Calu3 (cell line): ENCODE measurements at regions not wholly inside any gene's neighbourhood (a gene's known extent, or its start where the extent isn't known, plus 50 kb on each side); places are given as distances from the start of the nearest gene placed in this dataset.

Source experiments
- BruUV-seq: library from RNA; stranded (reverse); fragments of 400-500 nt; replicated peaks from 2 replicates; lab custom pipeline; 2021; lab: Mats Ljungman, UMichigan
- CTCF ChIA-PET: fragments of 300-600 bp; sonication (Branson Sonifier 250); formaldehyde crosslinking; loops from one replicate; lab custom pipeline; 2022; ENCODE audit warnings: antibody characterized with exemption; lab: Charles Lee
- DNase-seq: peaks from one replicate; pipeline ENCODE4 v3.0.0; 2022
- H3K27ac Mint-ChIP-seq: one replicate; pipeline ENCODE4 v1.8.0; 2022; ENCODE audit warnings: mixed read lengths; ENCODE audit not compliant: unreplicated experiment
- H3K27me3 Mint-ChIP-seq: one replicate; pipeline ENCODE4 v1.8.0; 2022; ENCODE audit warnings: mixed read lengths; ENCODE audit not compliant: unreplicated experiment
- H3K36me3 Mint-ChIP-seq: one replicate; pipeline ENCODE4 v1.8.0; 2022; ENCODE audit warnings: mild to moderate bottlenecking, moderate library complexity, mixed read lengths; ENCODE audit not compliant: insufficient read depth, unreplicated experiment
- H3K4me1 Mint-ChIP-seq: one replicate; pipeline ENCODE4 v1.8.0; 2022; ENCODE audit warnings: mild to moderate bottlenecking, low read depth, mixed read lengths; ENCODE audit not compliant: unreplicated experiment
- H3K4me3 Mint-ChIP-seq: one replicate; pipeline ENCODE4 v1.8.0; 2022; ENCODE audit warnings: mild to moderate bottlenecking, low read depth, moderate library complexity, mixed read lengths; ENCODE audit not compliant: unreplicated experiment
- H3K9me3 Mint-ChIP-seq: one replicate; pipeline ENCODE4 v1.8.0; 2022; ENCODE audit warnings: low read depth, mixed read lengths; ENCODE audit not compliant: unreplicated experiment
- intact Hi-C: fragments of 100-400 bp; cut with micrococcal nuclease; formaldehyde crosslinking; loops from one replicate; pipeline ENCODE4 v1.10.0; 2022; ENCODE audit not compliant: unreplicated experiment
- TF ChIP-seq, protein P1 (sequence below): fragments of 200-600 bp; IDR thresholded peaks from one replicate; pipeline ENCODE4 v1.8.0; 2022; ENCODE audit warnings: antibody characterized with exemption; ENCODE audit not compliant: unreplicated experiment

DNA sequence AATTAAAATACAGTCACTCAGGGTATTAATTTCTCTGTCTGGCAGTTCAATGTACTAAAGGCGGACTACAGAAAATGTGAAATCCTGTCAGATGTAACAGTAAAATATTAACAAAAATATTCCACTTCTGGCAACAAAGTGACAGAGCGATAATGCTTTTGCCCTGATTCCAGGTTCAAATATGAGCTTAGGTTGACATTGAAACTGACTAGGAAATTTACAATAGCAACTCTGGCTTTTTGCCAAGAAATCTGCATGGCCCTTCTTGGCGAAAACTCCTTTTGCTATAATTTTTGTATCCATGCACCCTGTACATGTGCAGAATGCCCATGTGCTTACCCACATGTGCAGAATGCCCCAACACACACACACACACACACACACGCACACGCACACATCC is 552.2 kb downstream of the MDFIC start:
- Mint-ChIP-seq H3K9me3 (no peaks in the 10 kb centered on the region), H3K36me3 (peaks cover 4% of the 10 kb centered on the region), H3K27me3 (no peaks in the 10 kb centered on the region), H3K4me3 (no peak overlapping the region), H3K27ac (no peak overlapping the region), H3K4me1 (no peaks in the 10 kb centered on the region)
- TF ChIP-seq, protein P1, sequence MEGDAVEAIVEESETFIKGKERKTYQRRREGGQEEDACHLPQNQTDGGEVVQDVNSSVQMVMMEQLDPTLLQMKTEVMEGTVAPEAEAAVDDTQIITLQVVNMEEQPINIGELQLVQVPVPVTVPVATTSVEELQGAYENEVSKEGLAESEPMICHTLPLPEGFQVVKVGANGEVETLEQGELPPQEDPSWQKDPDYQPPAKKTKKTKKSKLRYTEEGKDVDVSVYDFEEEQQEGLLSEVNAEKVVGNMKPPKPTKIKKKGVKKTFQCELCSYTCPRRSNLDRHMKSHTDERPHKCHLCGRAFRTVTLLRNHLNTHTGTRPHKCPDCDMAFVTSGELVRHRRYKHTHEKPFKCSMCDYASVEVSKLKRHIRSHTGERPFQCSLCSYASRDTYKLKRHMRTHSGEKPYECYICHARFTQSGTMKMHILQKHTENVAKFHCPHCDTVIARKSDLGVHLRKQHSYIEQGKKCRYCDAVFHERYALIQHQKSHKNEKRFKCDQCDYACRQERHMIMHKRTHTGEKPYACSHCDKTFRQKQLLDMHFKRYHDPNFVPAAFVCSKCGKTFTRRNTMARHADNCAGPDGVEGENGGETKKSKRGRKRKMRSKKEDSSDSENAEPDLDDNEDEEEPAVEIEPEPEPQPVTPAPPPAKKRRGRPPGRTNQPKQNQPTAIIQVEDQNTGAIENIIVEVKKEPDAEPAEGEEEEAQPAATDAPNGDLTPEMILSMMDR = no peak
- CTCF ChIA-PET = no interaction called here
- no TSS peak for BruUV-seq
- intact Hi-C loops = no loop called here
- no peak for DNase-seq

DNA sequence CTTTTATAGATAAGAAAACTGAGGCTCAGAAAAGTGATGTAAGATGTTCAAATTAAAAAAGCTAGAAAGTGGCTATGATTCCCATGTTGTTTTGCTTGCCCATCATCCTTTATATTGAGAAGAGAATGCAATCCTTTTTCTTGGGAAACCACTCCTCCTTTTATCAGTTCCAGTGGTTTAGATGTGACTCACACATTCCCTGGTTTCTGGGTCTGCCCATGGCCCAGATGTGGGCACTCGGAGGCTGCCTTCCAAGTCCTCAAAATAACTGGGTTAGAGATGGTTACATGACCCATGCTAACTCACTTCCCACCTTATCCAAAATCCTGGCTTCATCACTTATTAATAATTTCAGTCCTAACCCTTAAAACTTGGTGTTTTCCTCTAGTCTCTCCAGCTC is 550.0 kb downstream of the MDFIC start:
- H3K27me3 Mint-ChIP-seq = no peaks in the 10 kb centered on the region
- H3K27ac Mint-ChIP-seq = no peak overlapping the region
- TF ChIP-seq, protein P1 = no peak
- H3K9me3 Mint-ChIP-seq = no peaks in the 10 kb centered on the region
- H3K4me3 Mint-ChIP-seq = no peak overlapping the region
- peaks cover 4% of the 10 kb centered on the region for H3K36me3 Mint-ChIP-seq
- intact Hi-C loops = no loop called here
- no peaks in the 10 kb centered on the region for H3K4me1 Mint-ChIP-seq
- no TSS peak for BruUV-seq
- DNase-seq = no peak
- CTCF ChIA-PET = no interaction called here

DNA sequence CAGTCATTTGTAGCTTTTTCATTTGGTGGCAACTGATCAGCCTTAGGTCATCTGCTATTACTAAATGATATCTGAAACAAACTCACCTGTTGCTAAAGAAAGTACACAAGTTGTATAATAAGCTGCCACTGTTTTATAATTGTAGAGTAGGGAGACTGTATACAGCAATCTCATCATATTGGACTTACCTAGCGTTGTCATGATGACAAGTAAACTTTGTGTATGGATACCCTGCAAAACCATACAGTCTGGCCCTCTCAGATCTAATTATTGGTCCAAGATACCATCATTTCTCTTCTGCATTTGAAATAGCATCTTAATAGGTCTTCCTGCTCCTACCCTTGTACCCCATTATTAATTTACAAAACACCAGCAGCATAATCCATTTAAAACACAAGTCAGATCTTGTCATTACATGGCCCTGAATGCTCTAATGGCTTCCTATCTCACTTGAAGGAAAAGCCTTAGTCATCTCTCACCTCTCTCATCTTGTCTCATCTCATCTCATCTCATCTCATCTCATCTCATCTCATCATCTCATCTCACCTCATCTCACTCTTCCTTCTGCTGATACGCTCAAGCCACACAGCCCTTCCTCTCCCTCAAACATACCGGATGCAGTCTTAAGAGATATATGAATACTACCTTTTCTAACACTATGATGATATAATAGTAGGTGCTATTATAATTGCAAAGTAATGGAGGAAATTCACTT is 540.6 kb downstream of the MDFIC start:
- BruUV-seq = no TSS peak
- no peaks in the 10 kb centered on the region for H3K36me3 Mint-ChIP-seq
- TF ChIP-seq, protein P1 = no peak
- DNase-seq = no peak
- no peaks in the 10 kb centered on the region for H3K9me3 Mint-ChIP-seq
- no peak overlapping the region for H3K27ac Mint-ChIP-seq
- no peaks in the 10 kb centered on the region for H3K4me1 Mint-ChIP-seq
- H3K4me3 Mint-ChIP-seq = no peak overlapping the region
- intact Hi-C loops = no loop called here
- no peaks in the 10 kb centered on the region for H3K27me3 Mint-ChIP-seq
- CTCF ChIA-PET = no interaction called here

DNA sequence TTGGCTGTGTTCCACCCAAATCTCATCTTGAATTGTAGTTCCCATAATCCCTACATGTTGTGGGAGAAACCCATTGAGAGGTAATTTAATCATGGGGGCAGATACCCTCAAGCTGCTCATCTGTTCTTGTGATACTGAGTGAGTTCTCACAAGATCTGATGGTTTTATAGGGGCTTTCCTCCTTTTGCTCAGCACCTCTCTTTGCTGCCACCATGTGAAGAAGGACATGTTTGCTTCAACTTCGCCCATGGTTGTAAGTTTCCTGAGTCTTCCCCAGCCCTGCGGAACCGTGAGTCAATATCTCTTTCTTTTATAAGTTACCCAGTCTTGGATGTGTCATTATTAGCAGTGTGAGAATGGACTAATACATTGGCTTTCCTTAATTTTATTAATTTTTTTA is 527.8 kb downstream of the MDFIC start:
- H3K27me3 Mint-ChIP-seq = no peaks in the 10 kb centered on the region
- CTCF ChIA-PET = no interaction called here
- TF ChIP-seq, protein P1 = no peak
- no peaks in the 10 kb centered on the region for H3K4me1 Mint-ChIP-seq
- H3K9me3 Mint-ChIP-seq = peaks cover 6% of the 10 kb centered on the region
- no TSS peak for BruUV-seq
- no peak overlapping the region for H3K27ac Mint-ChIP-seq
- no peak for DNase-seq
- intact Hi-C loops = no loop called here
- no peaks in the 10 kb centered on the region for H3K36me3 Mint-ChIP-seq
- H3K4me3 Mint-ChIP-seq = no peak overlapping the region
